Liver (tissue), 3 donors: ENCODE measurements at regions not wholly inside any gene's neighbourhood (a gene's known extent, or its start where the extent isn't known, plus 50 kb on each side); places are given as distances from the start of the nearest gene placed in this dataset.

Source experiments
- HNF4G ChIP-seq: IDR thresholded peaks from 2 replicates; pipeline ENCODE4 v1.6.1; 2016; ENCODE audit warnings: antibody characterized with exemption
- JUND ChIP-seq, 2 donors: IDR thresholded peaks; 2 replicates each; pipeline ENCODE4 v1.6.1; 2016; ENCODE audit warnings: antibody characterized with exemption in 2 of 2
- NR2F2 ChIP-seq: IDR thresholded peaks from 2 replicates; pipeline ENCODE4 v1.6.1; 2016; ENCODE audit warnings: antibody characterized with exemption
- RXRA ChIP-seq, 2 donors: IDR thresholded peaks; 2 replicates each; pipeline ENCODE4 v1.6.1; 2017 to 2018; ENCODE audit warnings: antibody characterized with exemption in 2 of 2, mild to moderate bottlenecking in 1 of 2
- TAF1 ChIP-seq: conservative IDR thresholded peaks from 2 replicates; pipeline ENCODE4 v1.6.1; 2016; ENCODE audit warnings: antibody characterized with exemption, mild to moderate bottlenecking
- TF ChIP-seq, protein P1 (sequence below): fragments of 150-350 bp; IDR thresholded peaks from 2 replicates; pipeline ENCODE4 v1.5.1; 2017; ENCODE audit warnings: improper control_type of control experiment, low read depth, low read length; ENCODE audit not compliant: missing input control
- TF ChIP-seq, protein P2 (sequence below): IDR thresholded peaks from 2 replicates; pipeline ENCODE4 v1.6.1; 2016; ENCODE audit warnings: antibody characterized with exemption
- donor health status: healthy.
- donor health status: healthy.

DNA sequence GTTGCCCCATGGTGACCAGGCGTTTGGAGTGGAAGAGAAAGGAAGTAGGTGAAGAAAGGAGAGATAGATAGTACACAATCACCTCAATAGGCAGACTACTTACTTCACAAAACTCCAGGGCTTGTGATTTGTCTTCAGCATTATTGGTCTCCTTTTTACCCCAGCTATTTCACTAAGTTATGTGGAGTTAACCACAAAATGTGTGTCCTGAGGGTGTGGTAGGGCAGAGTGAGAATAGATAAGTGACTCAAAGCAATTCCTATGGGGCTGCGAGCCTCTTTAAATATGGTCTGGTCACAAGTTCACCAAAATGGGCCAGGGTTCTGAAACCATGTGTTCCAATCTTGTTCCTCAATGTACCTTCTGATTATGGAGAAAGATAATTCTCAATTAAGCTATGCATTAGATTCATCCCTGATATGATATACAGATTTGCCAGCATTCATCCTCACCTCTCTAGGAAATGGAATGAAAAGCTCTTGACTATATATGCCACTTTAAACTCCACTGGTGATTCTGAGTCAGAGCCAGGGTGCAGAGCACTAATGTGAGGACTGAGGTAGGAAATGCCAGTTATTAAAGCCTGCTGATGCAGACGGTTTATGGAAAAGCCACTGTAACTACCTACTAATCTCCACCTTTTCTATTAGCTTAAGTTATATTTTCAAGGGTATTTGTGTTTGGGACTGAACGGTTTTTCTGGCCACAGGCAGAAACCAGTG, 310.6 kb upstream of the MANEA start:
- TF ChIP-seq, protein P1, sequence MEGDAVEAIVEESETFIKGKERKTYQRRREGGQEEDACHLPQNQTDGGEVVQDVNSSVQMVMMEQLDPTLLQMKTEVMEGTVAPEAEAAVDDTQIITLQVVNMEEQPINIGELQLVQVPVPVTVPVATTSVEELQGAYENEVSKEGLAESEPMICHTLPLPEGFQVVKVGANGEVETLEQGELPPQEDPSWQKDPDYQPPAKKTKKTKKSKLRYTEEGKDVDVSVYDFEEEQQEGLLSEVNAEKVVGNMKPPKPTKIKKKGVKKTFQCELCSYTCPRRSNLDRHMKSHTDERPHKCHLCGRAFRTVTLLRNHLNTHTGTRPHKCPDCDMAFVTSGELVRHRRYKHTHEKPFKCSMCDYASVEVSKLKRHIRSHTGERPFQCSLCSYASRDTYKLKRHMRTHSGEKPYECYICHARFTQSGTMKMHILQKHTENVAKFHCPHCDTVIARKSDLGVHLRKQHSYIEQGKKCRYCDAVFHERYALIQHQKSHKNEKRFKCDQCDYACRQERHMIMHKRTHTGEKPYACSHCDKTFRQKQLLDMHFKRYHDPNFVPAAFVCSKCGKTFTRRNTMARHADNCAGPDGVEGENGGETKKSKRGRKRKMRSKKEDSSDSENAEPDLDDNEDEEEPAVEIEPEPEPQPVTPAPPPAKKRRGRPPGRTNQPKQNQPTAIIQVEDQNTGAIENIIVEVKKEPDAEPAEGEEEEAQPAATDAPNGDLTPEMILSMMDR = no peak
- TF ChIP-seq HNF4G (no peak), TAF1 (no peak), NR2F2 (no peak), RXRA (IDR thresholded peaks at IDR 0.05) (no peak), JUND (IDR thresholded peaks at IDR 0.05) (no peak)
- TF ChIP-seq, protein P2, sequence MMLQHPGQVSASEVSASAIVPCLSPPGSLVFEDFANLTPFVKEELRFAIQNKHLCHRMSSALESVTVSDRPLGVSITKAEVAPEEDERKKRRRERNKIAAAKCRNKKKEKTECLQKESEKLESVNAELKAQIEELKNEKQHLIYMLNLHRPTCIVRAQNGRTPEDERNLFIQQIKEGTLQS = no peak
